PC-3 (cell line): ENCODE measurements at regions not wholly inside any gene's neighbourhood (a gene's known extent, or its start where the extent isn't known, plus 50 kb on each side); places are given as distances from the start of the nearest gene placed in this dataset.

Experiments
- CTCF ChIP-seq: fragments of 300-600 bp; sonication (generic); conservative IDR thresholded peaks from 2 replicates; pipeline ENCODE4 v1.5.1; 2017; ENCODE audit warnings: antibody characterized with exemption, low read depth, mild to moderate bottlenecking, low read length
- EZH2 ChIP-seq: fragments of 300-600 bp; sonication (generic); IDR thresholded peaks from one replicate; pipeline ENCODE4 v1.6.1; 2017; ENCODE audit warnings: antibody characterized with exemption, mild to moderate bottlenecking, low read length; ENCODE audit not compliant: unreplicated experiment
- EZH2phosphoT487 ChIP-seq: fragments of 300-600 bp; sonication (generic); IDR thresholded peaks from 2 replicates; pipeline ENCODE4 v1.6.1; 2018; ENCODE audit warnings: mild to moderate bottlenecking, antibody characterized with exemption, low read length, borderline replicate concordance

DNA sequence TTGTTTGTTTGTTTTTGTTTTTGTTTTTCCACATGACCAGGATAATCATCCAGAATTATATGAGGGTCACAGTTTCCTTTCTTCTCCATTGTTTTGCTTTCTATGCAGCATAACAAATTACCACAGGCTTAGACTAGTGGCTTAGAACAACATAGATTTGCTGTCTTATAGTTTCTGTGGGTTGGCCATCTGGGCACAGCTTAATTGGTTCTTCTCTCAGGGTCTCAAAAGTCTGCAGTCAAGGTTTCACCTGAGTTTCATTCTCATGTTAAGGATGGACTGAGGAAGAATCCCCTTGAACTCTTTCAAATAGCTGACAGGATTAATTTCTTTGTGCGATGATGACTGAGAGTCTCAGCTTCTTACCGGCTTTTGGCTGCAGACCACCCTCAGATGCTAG is 559.8 kb downstream of the PRDM9 start:
- no peak for TF ChIP-seq CTCF
- TF ChIP-seq EZH2 = no peak
- TF ChIP-seq EZH2phosphoT487 = no peak
